Activated CD4-positive, alpha-beta T cell treated with anti-CD3 and anti-CD28 coated beads for 48 hours (primary cell): ENCODE measurements at regions not wholly inside any gene's neighbourhood (a gene's known extent, or its start where the extent isn't known, plus 50 kb on each side); places are given as distances from the start of the nearest gene placed in this dataset.

Experiments used
- DNase-seq: peaks from one replicate; pipeline ENCODE4 v3.0.0-alpha.2; 2020

DNA sequence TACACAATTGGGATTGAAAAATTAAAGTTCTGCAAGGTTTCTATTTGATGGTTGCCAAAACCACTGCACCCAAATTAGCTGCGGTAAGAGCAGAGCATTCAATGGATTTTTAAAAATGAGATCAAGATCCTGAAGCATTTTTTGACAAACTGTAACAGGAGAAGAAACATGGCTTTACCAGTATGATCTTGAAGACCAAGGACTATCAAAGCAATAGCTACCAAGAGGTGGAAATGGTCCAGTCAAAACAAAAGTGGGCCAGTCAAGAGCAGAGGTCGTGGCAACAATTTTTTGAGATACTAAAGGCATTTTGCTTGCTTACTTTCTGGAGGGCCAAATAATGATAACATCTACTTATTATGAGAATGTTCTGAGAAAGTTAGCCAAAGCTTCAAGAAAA, 186.8 kb downstream of the RDH14 start:
- DNase-seq = no peak

DNA sequence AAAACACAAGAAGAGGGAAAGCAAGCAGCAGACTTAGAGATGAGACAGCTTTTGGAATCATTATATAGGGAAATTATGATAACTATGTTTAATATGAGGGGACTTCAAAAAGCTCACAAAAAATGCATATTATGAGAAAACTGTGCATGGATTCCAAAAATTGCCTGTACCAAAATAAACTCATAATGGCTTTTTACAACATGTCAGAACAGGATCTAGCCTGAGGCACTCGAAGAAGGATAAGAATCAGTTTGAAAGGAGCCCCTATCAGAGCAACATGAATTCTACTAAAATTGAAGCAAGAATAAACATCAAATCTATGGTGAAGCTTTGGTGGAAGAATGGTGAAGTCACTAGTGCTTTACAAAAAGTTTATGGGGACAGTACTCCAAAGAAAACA, 187.4 kb downstream of the RDH14 start:
- DNase-seq = no peak

DNA sequence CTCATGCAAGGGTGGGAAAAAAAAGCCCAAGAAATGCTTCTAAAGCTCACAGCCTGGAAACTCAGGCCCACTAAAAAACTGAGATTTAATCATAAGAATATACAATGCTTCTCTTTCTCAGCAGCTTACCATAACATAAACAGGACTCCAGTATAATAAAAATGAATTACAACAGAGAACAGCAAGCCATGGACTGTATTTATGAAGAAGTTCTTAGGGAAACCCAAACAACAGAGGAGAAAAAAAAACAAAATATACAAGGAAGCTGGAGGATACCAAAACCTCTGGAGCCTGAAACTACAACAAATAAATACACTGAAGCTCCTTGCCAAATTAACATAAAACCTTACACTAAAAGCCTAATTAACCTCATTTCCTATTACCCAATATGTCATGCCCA, 187.8 kb downstream of the RDH14 start:
- no peak for DNase-seq

GRCh38 chr2:18369760-18370159, 190.7 kb downstream of the RDH14 start:
- no peak for DNase-seq

- DNase-seq = no peak
Measured at GRCh38 chr2:18368008-18368407, 192.4 kb downstream of the RDH14 start.

DNA sequence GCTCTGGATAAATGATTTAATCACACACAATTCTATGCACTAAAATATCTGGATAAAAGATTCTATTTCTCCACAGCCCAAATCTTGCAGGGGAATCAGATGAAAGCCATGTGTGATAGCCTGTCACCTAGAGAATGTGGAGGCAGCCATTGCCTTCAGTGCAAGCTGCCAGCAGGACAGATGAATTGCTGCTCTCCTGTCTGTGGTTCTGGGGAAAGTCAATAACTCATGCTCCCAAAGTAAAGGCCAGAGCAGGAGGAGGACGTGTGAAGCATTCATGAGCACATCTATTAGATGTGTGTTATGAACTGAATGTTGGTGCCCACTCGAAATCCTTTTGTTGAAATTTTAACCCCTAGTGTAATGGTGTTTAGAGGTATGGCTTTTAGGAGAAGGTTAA, 195.1 kb downstream of the RDH14 start:
- DNase-seq = no peak

DNA sequence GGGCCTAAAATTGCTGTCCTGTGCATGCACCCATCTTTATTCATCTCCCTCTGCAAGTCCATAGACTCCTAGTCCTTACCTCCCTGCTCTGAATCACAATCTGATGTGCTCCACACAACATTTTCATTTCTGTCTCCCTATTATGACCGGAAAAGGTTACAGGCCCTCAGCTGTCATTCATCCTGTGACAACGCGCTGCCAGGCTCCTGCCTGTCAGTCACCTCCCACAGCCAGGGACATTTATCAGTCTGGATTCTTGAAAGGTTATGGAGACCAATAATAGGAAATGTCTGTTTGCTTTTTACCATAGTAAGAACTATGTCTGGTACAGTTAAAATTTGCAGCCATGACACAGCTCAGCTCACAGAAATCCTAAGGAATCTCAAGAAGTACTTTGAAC, 197.1 kb downstream of the RDH14 start:
- DNase-seq = no peak

GRCh38 chr2:18362696-18363095, 197.8 kb downstream of the RDH14 start:
- no peak for DNase-seq

DNA sequence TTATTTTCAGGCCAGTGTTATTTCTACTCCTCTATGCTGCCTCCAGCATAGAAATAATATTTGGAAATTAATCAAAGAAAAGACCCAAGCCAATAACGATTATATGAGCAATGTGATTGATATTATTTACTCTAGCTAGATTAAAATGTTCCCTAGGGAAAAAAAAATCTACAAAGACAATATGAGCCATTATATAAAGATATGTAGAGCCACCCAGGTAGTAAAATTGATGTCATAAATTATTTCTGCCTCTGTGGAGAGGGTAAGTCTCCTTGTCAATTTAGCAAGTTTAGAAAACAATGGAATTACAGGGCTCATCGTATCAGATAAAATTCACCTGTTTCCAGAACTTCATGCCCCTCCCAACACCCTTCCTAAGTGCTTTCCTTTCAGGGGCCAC, 202.9 kb downstream of the RDH14 start:
- DNase-seq = no peak

DNA sequence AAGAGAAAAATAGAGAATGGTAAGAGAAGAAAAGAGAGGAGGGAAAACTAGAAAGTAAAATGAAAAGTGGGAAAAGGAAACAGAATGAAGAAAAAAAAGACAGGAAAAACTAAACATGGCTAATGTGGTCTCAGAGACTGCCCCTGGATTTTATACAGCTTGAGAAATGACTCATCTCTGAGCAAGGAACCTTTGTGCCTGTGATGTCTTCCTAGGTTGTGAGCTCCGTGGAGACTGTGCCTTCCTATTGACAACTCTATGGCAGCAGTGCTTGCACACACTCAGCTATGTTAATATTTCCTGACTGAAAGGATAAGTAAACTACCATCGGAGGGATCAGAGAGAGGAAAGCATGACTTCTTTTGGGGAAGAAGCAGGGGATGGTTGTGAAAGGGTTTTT, 203.8 kb downstream of the RDH14 start:
- DNase-seq = no peak

GRCh38 chr2:18349421-18349820, 211.0 kb downstream of the RDH14 start:
- DNase-seq = no peak

GRCh38 chr2:18346874-18347273, 213.6 kb downstream of the RDH14 start:
- DNase-seq = no peak

DNA sequence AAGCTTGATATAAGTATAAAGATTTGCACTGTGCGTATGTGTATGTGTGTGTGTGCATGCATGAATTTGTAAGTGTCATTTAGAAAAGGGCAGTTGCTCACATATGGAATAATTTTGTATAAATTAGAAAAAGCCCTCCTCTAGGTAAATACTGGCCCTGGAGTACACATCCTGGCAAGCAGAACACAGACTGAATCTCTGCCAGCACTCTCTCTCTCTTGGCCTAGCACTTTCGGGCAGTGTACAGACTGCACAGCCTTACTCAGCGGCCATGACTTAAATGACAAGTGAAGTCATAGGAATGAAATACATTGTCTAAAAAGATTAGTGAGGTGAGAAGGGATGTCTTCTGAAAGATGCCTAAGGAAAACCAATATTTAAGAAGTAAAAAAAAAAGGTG, 214.1 kb downstream of the RDH14 start:
- DNase-seq = no peak

DNA sequence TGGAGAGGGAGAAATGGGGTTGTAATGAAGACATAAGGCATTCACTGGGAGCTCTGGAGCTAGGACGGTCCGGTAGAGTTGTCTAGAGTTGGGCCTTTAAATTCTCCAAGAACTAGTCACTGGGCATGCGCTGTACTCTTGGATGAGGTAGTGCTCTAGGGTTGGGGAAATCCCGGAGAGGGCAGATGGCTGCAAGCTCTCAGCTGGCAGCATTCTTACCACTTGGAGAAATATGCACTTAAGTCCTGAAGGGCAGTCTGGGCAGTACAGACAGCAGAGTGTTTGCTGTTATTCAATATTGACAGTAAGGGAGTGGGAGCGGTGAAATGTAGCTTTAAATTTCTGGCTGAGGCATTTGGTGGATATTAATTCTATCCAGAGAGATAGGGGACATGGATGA, 214.6 kb downstream of the RDH14 start:
- no peak for DNase-seq

DNA sequence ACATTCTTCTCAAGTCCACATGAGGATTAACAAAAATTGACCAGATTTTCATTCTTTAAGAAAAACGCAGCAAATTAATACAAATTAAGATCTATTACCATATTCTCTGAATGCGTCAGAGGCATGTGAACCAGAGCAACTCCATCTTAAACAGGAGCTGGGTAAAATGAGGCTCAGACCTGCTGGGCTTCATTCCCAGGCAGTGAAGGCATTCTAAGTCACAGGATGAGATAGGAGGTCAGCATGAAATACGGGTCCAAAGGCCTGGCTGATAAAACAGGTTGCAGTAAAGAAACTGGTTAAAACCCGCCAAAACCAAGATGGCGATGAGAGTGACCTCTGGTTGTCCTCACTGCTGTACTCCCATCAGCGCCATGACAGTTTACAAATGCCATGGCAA, 217.6 kb downstream of the RDH14 start:
- no peak for DNase-seq

DNA sequence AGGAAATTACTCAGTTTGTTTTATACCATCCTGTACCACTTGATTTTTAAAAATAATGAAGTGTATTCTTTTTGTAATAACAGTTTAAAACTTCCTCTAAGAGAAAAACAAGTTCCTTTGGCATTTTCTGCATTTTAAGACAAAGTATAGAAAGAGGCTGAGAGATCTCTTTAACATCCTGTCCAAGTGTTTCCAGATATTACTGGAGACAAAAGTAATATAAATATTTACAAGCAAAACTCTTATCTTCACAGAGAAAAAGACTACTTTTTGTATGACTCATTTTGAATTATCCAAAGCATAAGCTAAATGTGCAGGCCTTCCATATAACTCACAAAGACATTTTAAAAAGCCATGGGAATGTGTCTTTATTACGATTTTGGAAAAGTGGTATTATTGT, 221.1 kb downstream of the RDH14 start:
- DNase-seq = no peak

GRCh38 chr2:18336975-18337374, 223.5 kb downstream of the RDH14 start:
- no peak for DNase-seq

DNA sequence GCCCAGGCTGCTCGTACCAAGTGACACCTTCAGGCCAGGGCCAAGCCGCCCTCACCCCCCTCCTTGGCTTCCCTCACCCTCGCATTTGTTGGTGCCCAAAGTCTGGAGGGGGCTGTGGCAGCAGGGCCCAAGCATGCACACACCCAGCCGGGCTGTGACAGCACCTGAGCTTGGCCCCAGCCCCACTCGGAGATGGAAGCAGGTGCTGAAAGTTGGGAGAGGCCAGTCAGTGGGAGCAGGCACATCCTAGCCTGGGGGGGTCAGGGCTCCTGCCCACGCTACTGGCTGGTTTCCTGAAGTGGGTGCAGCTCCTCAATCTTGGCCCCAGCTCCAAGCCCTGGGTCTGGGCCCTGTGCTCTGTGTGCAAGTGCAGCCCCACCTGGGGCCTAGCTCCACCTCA, 228.0 kb downstream of the RDH14 start:
- DNase-seq = no peak

GRCh38 chr2:18325118-18325517, 235.3 kb downstream of the RDH14 start:
- DNase-seq = no peak

- DNase-seq = no peak
Measured at GRCh38 chr2:18319987-18320386, 240.5 kb downstream of the RDH14 start.

DNA sequence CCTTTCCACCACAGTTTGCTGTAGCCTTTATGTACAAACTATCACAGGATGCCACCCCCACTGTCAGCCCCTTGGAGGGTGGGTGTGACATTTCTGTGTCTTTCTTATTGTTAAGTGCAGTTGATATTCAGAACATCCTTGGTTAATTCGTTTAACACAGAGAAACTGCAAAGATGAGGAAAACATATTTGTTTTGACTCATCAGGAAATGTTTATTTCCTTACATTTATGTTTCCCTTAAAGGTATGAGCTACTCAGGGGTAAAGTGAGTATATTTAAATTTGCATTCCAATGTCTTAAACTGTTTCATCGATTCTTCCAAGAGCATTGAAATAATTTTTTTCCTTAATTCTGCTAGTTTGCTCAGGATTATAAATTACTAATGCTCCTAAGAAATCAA, 243.4 kb downstream of the RDH14 start:
- DNase-seq = no peak

GRCh38 chr2:18312818-18313217, 247.6 kb downstream of the RDH14 start:
- no peak for DNase-seq

- DNase-seq = no peak
Measured at GRCh38 chr2:18311420-18312195, 248.8 kb downstream of the RDH14 start.

GRCh38 chr2:18309627-18310026, 250.8 kb downstream of the RDH14 start:
- DNase-seq = no peak

DNA sequence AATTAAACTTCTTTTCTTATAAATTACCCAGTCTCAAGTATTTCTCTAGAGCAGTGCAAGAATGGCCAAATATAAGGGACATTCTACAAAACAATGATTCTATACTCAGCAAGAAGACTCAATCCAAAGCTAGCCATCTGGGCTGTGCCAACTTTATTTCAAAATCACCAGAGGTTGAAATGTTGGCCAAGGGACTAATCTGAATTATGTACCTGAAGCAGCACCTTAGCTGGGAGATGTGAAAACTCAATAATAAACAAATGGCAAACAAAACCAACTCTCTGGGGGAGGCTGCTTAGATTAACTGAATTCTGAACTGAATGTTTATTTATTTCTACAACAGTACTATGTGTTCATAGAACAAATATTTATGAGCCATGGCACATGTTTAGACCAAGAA, 251.3 kb downstream of the RDH14 start:
- no peak for DNase-seq

DNA sequence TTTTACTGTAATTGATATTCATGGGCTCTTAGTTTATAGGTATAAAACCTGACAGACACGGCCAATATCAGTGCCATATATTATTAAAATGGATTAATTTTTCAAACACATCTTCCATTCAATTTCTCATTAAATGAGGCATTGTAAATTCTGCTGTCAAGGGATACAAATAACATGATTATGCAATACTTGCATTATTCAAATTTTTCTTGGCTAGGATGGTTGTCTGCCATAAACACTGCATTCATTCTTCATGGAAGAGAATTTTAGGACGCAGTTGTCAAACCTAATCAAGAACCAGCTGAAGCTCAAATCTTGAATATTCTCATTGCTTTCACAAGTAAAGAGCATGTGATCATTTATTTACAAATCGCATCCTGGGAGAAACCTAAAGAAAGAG, 255.6 kb downstream of the RDH14 start:
- DNase-seq = no peak
